ENCODE measurements at regions not wholly inside any gene's neighbourhood (a gene's known extent, or its start where the extent isn't known, plus 50 kb on each side); places are given as distances from the start of the nearest gene placed in this dataset.

GRCh38 chr9:32069969-32070368, 314.5 kb upstream of the ACO1 start:
- TF ChIP-seq SUZ12 (IDR thresholded peaks at IDR 0.05; ENCODE audit: extremely low read depth, insufficient read depth, insufficient read length) (no peak), ZNF274 (IDR thresholded peaks at IDR 0.05; ENCODE audit: low read depth, low read length) (no peak), YY1 (IDR thresholded peaks at IDR 0.05; ENCODE audit: insufficient read depth, insufficient read length) (no peak)

Measured in NT2/D1 (cell line).